Prostate gland (tissue), 2 donors: ENCODE measurements at regions not wholly inside any gene's neighbourhood (a gene's known extent, or its start where the extent isn't known, plus 50 kb on each side); places are given as distances from the start of the nearest gene placed in this dataset.

Source experiments
- CTCF ChIP-seq, 4 experiments: fragments of 200-600 bp in 2 of 4; fragments of 450-650 bp in 2 of 4; sonication (generic) in 2 of 4; IDR thresholded peaks; 1 replicate in 3 of 4; 2 replicates in 1 of 4; pipeline ENCODE4 v1.5.1; 2016 to 2019; ENCODE audit warnings: antibody characterized with exemption in 4 of 4, mild to moderate bottlenecking in 2 of 4, moderate library complexity in 2 of 4
- POLR2AphosphoS5 ChIP-seq: sonication (generic); formaldehyde crosslinking; IDR thresholded peaks from one replicate; pipeline ENCODE4 v1.6.1; 2017; ENCODE audit warnings: antibody characterized with exemption

- TF ChIP-seq POLR2AphosphoS5 (no peak), CTCF (IDR thresholded peaks at IDR 0.05) (no peak)
These were observed 56.3 kb upstream of the OLIG3 start for GRCh38 chr6:137550535-137550934.
